Activated CD4-positive, alpha-beta T cell treated with anti-CD3 and anti-CD28 coated beads, Interleukin-2, amount 50 U/mL, for 48 hours (primary cell): ENCODE measurements at regions not wholly inside any gene's neighbourhood (a gene's known extent, or its start where the extent isn't known, plus 50 kb on each side); places are given as distances from the start of the nearest gene placed in this dataset.
"Not testable (repeated sequence)": the region's sequence is repeated elsewhere in the genome, so short reads cannot be mapped to it uniquely, and the experiment has no call there.

Experiments
- DNase-seq, 2 experiments: peaks; one replicate each; pipeline ENCODE4 v3.0.0-alpha.2; 2020

DNA sequence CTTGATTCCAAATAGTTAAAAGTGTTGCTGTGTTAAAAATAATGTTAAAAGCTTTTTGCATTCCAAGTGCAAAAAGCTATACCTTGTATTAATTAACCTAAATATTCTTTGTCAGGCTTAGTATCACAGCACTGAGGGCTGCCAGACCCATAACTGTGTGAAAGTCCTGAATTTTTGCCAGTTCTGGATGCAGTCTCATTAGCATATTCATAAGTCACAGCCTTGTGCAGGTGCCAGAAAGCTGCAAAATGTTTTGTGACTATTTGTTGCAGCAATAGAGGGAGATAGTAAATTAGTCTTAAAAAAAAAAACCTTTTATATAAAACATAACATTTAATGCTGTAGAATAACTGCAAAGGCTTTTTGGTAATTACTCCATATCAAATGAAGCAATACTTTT, 56.6 kb downstream of the SLITRK1 start:
- no peak for DNase-seq

DNA sequence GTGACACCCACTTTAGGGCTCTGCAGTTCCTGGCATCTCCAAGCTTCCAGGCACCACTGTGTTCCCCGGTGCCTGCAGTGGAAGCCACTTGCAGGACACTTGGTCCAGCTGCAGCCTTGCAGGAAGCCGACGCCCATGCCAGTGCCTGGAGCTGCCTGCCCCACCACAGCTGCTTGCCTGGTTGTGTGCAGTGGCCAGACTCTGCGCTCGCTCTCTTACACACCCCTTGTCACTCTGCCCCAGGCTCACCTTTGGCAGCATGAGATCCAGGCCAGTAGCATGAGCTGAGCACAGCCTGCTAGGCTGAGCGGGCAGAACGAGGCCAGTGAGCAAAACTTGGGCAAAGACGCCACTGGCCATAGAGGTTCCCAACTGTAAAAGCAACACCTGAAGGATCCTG, 57.7 kb downstream of the SLITRK1 start:
- DNase-seq = no peak

DNA sequence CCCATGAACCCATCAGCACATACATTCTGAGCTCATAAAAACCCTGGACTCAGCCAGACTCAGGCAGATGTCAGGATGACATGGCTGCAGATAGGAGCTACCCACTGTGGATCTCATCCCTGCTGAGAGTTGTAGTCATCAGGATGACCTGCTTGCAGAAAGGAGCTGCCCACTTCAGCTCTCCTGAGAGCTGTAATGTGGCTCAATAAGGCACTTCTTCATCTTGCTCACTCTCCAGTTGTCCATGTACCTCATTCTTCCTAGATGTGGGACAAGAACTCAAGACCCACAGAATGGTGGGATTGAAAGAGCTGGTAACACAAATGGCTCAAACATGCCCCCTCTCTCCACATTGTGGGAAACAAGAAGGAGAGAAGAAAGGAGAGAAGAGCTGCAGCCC, 58.2 kb downstream of the SLITRK1 start:
- no peak for DNase-seq

DNA sequence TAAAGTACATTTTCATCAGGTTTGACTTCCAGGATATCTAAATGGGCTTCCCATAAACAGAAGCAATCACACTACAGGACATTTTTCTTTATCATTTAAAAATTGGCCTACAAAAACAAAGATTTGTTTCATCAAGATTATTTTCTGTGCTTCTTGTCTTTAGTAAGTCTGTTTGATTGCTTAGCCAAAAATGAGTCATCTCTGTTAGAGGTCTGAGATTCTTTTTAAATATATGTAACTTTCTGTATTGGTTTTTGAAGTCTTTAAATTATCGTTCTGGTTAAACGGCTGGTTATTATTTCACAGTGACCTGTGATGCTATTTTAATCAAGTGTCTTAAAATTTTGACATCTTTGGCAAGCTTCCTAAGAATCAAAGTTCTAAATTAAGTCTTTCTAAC, 62.7 kb downstream of the SLITRK1 start:
- DNase-seq = no peak

DNA sequence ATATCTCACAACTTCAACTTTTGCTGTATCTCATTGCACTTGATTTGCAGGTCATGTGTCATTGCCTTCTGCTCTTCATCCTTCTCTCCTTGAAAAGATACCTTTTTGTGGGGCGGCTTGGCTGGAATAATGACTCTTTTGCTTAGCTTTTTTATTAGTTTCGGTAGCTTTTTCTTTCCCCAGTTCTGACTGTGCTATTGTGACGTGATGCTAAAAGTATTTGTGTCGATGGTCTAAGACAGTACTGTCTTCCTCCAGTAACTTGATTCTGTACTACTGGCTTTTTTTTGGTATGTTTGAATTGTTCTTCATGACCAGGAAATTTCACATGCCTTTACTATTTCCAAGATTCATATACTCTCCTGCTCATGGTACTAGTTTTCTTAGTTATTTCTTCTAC, 63.1 kb downstream of the SLITRK1 start:
- DNase-seq = no peak

DNA sequence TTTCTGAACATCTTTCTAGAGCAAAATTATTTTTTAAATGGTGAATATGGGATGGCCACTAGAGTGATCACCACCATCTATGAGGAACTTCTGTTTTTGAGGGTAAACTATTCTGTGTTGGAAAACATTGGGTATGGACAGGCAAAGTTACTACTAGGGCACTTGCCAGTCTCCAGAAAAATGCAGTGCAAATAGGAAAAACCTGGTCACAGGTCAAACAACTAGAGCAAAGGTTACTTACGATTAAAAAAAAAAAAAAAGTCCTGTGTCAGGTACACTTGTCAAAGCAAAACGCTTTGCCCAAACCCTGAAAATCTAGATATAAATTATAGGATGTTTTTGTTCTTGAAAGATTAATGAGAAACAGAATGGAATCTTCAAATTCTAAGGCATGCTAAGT, 66.2 kb downstream of the SLITRK1 start:
- no peak for DNase-seq

DNA sequence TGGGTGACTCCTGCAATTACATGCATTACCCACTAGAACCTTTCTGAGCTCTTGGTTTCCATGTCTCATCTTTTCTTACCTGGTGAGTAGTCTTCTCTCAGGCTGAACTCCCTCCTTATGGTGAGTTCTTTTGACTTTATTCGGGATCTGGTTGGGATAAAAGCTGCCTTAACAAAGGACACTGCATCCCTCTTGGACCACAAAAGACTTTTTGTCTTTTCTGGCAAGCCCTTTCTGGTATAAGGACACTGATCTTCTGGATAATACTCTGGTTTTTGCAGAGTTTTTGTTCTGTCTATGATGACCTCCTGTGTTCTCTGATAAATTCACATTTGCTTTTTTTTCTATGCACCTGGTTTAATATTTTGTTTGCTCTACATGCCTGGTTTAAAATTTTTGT, 66.7 kb downstream of the SLITRK1 start:
- DNase-seq = no peak

DNA sequence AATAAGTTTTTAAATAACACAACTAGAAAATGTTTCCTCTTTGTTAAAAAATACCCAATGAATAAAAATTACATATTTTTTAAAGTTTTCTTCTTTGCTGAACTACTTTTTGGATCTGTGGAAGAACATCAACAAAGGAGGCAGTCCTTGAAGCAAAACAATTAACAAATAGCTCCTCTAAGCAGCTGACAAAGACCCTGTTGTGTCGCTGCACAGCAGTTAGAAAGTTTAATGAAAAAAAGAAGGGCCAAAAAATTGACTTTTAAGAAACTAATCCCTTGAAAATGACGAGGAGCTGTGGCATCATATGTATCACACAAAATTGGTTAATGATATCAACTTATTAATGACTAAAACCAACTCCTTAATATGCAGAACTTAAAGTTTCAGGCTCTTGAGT, 72.1 kb downstream of the SLITRK1 start:
- no peak for DNase-seq

DNA sequence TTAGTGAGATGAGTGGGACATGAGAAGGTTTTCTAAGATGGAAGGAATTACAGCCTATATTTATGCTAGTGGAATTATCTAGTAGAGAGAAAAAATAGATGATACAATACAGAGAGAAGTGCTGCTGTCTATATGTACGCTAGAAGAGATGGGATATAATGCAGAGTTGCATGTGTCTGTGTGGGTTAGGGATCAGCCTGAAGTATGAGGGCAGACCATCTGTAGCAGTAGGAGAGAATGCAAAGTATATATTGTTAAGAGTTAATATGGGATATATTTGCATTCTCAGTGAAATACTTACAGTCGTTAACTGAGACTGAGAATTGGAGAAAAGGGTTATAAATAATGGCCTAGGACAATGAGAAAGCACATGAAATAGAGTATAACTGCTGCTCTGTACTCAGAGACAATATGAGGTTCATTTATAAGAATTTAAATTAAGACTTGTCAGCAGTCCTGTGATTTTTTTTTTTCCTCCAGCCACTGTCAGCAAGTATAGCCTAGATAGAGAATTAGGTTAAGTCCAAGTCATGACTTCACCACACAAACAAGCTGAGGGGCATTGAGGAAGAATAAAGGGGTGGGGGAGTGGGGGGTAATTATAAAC, 77.8 kb downstream of the SLITRK1 start:
- no peak for DNase-seq

DNA sequence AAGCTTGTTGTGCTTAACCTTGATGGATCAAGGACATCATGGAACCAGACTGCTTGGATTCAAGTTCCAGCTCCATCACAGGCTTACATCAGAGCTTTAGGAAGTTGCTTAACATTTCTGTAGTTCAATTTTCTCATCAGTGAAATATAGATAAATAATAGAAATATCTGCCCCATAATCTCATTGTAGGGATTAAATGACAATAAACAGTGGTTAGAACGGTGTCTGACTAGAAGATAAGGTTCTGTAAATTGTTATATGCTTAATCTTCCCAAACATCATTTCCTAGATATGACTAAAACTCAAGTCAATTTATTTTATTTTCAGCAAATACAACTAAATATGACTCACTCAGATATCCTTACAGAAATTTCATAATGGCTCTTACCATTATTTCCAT, 83.5 kb downstream of the SLITRK1 start:
- DNase-seq = no peak

DNA sequence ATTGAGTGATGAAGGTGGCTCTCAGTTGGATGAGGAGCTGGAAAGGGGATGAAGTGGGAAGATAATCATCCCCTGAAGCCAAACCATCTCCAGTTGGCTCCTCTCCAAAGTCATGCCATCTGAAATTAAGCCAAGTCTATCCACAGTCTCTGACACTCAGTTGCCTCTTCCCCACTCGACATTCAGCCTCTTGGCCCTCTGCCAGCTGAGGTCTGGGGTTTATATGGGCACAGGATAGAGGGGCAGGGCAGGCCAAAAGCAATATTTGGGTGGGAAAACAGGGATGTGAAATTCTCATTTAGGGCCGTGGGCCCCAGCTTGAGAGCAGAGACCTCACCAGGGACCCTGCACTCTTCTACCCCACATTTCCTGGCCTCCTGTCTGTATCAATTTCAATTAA, 85.9 kb downstream of the SLITRK1 start:
- DNase-seq = no peak

DNA sequence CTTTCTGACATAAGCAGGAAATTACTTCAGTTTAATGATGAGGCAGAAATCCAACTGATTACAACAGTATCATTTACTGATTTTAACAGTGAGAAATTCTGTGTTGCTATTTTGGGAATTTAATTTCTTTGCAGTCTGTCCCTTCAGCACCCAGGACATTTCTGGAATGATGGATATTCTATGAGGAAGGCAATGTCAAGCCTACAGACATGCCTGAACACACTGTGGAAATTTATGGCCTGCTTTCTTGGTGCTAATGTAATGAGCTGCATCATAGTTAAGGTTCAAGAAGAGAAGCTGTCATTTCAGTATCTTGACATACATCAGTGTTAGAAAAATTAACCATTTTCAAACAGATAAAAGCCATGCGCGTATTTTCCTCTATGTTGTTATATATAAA, 87.7 kb downstream of the SLITRK1 start:
- no peak for DNase-seq

DNA sequence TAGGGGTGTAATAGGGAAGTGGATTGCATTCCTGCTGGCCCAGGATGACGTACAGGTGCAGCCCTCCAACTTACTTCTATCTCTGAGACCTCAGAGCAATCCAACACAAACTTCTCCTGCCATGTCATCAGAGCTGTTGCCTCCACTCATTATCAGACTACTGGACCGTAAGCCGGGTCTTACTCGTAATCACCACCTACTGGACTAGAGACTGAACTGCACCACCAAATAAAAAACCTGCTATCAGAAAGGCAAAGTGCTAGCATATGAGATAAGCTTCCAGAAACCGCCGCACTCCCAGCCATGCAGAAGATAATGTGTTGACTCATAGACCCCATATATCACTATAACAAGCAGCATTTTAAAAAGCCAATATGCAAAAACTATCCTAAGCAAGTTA, 102.0 kb downstream of the SLITRK1 start:
- no peak for DNase-seq

DNA sequence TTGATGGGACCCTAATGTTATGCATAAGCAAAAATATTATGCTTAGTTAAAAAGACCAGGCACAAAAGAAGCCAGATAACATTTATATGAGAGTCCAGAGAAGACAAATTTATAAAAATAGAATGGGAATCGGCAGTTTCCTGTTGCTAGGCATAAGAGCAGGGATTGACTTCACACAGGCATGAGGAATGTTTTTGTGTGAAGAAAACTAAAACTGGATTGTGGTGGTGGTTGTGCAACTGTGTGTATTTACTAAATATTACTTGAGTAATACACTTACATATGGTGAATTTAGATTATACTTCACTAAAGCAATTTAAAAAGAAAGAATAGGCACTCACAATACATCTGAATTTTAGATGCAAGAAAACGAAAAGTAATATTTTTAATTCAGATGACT, 108.3 kb downstream of the SLITRK1 start:
- DNase-seq = no peak

DNA sequence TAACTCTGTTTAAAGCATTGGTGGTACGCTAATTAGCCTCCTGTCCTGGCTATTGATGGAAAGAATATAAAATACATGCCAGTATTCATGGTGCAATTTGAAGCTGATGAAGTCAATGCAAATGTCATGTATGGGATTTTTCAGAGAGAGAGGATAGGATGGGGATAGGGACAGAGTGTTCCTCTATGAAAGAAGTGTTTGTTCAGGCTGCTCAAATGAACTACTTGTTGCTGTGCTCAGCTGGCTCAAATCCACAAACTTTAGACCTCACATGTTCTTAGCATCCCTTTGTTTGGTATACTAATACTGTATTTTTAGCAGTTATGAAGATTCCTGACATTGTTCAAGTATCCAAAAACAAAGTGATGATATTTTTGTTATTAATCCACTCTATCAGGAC, 116.5 kb downstream of the SLITRK1 start:
- DNase-seq = no peak

DNA sequence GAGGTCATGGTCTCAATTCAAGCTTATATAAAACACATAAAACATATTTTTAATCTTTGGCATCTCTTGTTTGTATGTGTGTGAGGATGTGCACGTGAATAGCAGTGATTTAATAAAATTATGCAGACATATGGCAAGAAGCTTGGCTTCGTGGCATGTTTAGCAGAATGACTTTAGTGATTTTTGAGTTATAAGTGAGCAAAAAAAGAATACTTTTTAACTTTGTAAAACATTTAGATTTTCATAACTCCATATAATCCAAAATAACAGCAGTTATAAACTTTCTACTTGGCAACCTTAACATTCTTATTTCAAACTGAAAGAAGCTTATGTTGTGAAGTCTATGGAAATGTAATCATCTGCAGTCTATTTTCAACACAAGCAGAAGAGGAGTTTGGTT, 120.6 kb downstream of the SLITRK1 start:
- DNase-seq = no peak

DNA sequence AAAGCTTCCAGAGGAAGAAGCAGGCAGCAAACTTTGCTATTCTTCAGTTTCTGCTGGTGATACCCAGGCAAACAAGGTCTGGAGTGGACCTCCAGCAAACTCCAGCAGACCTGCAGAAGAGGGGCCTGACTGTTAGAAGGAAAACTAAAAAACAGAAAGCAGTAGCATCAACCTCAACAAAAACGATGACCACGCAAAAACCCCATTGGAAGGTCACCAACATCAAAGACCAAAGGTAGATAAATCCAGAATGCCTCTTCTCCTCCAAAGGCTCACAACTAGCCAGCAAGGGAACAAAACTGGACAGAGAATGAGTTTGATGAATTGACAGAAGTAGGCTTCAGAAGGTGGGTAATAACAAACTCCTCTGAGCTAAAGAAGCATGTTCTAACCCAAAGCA, 127.1 kb downstream of the SLITRK1 start:
- DNase-seq = not testable (repeated sequence)

DNA sequence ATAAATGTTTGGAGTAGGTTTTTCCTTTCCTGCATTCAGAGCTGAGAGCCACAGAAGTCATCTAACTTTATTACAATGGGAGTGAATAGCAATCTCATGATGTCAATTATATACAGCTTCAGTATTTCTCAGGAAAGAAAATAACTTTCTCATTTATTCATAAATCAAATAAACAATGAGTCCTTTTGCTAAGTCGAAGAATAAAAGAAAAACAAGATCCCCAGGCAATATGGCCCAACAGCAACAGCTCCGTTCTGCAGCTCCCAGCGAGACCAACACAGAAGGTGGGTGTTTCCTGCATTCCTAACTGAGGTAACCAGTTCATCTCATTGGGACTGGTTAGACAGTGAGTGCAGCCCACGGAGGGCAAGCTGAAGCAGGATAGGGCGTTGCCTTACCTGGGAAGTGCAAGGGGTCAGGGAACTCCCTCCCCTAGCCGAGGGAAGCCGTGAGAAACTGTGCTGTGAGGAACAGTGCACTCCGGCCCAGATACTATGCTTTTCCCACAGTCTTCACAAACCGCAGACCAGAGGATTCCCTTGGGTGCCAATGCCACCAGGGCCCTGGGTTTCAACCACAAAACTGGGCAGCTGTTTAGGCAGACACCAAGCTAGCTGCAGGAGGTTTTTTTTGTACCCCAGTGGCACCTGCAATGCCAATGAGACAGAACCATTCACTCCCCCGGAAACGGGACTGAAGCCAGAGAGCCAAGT, 128.2 kb downstream of the SLITRK1 start:
- no peak for DNase-seq

DNA sequence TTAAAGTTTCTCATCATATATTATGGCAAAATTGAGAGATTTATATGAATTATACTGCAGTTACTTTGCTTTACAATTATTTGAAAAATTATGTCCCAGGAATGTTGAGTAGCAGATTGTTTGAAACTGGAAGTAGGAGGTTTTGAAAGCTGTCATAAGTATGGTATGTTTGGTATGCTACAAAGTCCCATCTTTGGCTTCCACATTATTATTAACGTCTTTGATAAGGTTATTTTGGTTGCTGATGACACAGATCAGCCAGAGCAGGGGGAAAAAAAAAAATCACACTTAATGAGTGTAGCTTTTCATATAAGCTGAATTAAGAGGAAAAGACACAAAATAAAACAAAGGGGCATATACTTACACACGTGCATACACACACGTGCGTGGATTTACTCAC, 130.1 kb downstream of the SLITRK1 start:
- no peak for DNase-seq

DNA sequence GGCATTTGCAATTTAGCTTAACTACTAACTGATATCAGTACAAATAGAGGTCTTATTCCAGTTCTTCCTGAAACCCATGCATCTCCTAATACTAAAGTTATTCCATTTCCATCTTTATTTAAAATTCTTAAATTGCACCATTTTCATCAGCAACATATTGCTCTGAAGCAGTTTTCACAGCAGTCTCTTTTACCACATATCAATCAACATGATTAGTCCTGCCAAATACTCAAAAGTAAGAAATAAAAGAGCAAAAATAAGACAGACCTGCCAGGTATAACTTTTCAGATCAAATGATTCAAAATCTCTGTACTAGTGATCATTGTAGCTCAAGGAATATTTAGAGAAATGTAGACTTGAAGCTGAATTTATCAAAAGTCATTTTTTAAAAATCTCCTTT, 141.7 kb downstream of the SLITRK1 start:
- no peak for DNase-seq

DNA sequence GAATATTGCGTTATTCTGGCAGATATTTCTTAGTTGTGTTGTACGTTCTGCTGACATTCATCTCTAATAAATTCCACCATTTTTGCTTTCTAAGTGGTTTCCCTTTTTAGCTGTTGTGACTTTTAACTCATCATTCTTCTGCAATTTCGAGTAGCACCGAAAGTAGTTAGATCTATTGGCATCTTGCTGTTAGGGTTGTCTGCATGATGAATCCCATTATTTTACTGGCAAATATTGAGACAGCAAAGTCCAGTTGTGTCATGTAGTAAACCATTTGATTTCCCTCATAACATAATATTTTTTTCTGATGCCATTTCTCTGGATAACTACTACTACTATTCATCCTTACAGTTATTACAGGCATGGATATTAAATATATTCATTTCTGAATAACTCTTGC, 143.9 kb downstream of the SLITRK1 start:
- DNase-seq = no peak

DNA sequence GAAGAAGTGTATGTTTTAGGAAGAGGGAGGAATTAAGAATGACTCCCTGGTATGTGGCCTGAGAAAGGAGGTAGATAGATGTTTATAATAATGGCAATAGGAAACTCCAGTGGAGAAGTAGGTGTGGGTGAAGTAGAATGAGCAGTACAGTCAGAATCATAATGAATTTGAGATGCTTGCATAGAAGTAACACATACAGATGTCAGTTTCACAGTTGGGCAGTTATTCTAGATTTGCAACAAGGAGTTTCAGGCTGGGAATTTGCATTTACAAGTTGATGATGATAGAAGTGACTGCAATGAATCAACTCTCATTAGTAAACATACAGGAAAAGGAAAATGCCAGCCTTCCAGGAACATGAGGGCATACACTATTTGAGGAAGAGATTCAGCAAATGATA, 149.0 kb downstream of the SLITRK1 start:
- DNase-seq = no peak

DNA sequence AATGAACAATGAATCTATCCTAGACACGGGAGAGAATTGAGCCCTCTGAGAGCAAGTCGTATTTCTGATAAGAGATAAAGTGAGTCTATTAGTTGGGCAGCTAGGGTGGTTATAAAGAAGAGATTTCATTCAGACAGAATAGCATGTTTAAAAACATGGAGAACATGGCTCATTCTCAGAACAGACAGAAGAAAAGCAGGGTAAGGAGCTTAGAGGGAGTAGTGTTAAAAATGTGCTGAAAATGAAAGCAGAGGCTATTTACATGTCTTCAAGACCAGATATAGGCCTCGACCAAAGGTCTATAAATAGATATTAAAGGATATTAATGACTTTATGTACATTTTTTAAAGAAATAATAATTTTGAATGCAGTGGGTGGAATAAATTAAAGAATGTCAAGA, 149.5 kb downstream of the SLITRK1 start:
- no peak for DNase-seq

DNA sequence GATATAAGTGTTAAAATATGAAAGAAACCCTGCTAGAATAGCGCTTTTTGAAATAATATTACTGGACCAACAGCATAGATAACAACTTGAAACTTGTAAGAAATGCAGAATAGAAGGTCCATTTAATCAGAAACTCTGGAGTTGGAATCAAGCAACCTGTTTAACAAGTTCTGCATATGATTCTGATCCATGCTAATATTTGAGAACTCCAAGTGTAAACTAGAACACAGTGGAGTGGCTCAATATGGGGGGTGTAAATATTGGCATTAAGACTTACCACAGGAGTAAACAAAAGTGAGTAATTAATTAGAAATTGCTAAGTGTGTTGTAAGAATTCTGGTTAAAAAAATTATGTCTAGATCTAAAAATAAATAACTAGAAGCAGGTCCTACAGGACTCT, 151.2 kb downstream of the SLITRK1 start:
- DNase-seq = no peak

DNA sequence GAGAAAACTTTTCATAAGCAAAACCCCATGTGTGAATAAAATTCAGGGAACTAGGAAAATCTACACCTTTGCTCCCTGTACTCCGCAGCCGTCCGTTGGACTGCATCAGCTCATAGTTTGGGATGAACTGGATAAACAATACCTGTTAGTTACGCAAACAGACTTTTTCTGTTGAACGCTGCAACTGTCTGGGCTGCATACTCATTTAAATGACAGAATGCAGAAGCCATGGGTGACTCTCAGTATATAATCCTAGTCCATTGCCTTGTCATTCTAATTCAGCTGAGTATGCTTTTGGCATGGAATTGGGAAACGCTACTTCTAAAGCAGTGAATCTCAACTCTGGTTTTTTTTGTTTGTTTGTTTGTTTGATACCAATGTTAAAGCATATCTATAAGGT, 151.6 kb downstream of the SLITRK1 start:
- DNase-seq = no peak
